ENCODE measurements at regions not wholly inside any gene's neighbourhood (a gene's known extent, or its start where the extent isn't known, plus 50 kb on each side); places are given as distances from the start of the nearest gene placed in this dataset.

DNA sequence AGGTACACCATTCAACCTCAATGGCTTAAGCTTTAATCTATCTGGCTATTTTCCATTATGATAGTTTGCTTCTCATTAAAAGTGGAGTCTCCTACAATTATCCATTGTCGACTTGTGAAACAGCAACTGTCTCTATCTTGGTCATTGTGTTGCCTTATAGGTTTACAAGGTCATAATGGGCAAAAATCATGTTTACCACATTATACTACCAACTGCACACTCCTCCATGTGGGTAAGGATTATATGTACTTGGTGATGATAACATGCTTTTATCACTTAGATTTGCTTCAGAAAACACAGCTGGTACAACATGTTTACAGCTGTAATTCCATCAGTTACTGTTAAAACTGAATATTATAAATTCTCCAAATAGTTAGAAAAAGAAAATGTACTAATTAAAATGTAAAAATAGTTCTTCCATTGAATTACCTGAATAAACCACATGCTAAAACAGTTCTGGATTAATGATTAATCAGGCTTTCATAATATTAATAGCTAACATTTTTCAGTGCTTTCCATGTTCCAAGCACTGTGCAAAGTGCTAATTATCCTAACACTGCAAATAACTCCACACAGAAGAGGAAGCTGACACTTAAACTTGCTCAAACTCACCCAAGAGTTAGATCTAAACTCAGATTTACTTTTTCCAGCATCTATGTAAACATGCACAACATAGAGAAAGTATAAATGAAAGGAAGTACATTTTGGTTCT is 96.7 kb downstream of the OGFRL1 start:
- no peak overlapping the region for H3K4me3 ChIP-seq
- H3K27ac ChIP-seq: no peak overlapping the region
- H3K27me3 ChIP-seq: no peaks in the 10 kb centered on the region
- no peak for DNase-seq
- H3K36me3 ChIP-seq: no peaks in the 10 kb centered on the region
- H3K9me3 ChIP-seq: no peaks in the 10 kb centered on the region
- intact Hi-C loops (cut with DNase I): loop anchor here (5.0 to 10.0 kb wide), 2 partner anchors 122 to 700 kb away; no protein-coding TSS in a partner anchor
- TF ChIP-seq, protein P1, sequence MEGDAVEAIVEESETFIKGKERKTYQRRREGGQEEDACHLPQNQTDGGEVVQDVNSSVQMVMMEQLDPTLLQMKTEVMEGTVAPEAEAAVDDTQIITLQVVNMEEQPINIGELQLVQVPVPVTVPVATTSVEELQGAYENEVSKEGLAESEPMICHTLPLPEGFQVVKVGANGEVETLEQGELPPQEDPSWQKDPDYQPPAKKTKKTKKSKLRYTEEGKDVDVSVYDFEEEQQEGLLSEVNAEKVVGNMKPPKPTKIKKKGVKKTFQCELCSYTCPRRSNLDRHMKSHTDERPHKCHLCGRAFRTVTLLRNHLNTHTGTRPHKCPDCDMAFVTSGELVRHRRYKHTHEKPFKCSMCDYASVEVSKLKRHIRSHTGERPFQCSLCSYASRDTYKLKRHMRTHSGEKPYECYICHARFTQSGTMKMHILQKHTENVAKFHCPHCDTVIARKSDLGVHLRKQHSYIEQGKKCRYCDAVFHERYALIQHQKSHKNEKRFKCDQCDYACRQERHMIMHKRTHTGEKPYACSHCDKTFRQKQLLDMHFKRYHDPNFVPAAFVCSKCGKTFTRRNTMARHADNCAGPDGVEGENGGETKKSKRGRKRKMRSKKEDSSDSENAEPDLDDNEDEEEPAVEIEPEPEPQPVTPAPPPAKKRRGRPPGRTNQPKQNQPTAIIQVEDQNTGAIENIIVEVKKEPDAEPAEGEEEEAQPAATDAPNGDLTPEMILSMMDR (IDR thresholded peaks at IDR 0.05): no peak
- TF ChIP-seq POLR2A (IDR thresholded peaks at IDR 0.05): no peak
- 63 to 86% methylated on average over 1 of the region's 1 CpG for WGBS, 2 donors
- H3K4me1 ChIP-seq: peaks cover 0 to 22% (median 0%) of the 10 kb centered on the region in 3 donors

DNA sequence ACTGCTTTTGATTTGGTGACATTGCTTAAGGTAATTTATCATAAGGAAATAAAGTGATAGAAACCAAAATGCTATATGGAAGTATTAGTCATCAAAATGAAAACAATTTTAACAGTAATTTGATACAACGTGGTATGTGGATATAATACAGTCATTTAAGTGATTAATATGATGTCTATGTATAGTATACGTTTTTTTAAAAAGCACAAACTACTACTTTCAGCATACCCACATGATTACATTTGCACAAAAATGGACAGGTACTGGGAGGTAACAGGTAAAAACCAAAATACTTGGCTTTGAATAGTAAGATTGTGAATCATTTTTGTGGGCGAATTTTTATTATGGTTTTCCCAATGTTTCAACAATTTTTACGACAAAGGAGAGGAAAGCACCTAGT is 97.6 kb downstream of the OGFRL1 start:
- H3K27me3 ChIP-seq: no peaks in the 10 kb centered on the region
- no peaks in the 10 kb centered on the region for H3K9me3 ChIP-seq
- peaks cover 0 to 22% (median 0%) of the 10 kb centered on the region in 3 donors for H3K4me1 ChIP-seq
- no peaks in the 10 kb centered on the region for H3K36me3 ChIP-seq
- H3K4me3 ChIP-seq: no peak overlapping the region
- TF ChIP-seq, protein P1 (IDR thresholded peaks at IDR 0.05): no peak
- TF ChIP-seq POLR2A (IDR thresholded peaks at IDR 0.05): no peak
- intact Hi-C loops (cut with DNase I): loop anchor here (5.0 to 10.0 kb wide), 2 partner anchors 121 to 699 kb away; no protein-coding TSS in a partner anchor
- H3K27ac ChIP-seq: no peak overlapping the region
- WGBS, 2 donors: 32 to 44% methylated on average over 4 of the region's 4 CpGs
- no peak for DNase-seq

DNA sequence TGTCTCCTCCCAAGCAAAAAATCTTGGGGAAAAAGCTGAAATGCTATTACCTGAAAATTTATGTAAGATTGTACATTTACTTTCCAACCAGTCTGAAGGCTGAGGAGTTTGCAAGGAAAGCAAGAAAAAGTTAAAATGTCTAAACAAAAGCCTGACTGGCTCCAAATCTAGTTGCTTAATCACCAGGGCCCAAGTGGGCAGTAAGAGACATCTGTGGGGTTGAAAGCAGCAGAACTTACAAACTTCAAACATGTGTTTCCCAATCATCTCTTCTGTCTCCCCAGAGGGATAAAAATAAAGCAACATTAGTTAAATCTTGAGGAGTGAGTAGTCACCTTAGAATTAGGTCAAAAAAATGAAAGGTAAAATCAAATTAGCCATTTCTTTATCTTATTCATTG is 98.6 kb downstream of the OGFRL1 start:
- Histone ChIP-seq H3K9me3 (no peaks in the 10 kb centered on the region), H3K4me1 (peaks cover 0 to 22% (median 0%) of the 10 kb centered on the region in 3 donors), H3K36me3 (no peaks in the 10 kb centered on the region), H3K4me3 (no peak overlapping the region), H3K27ac (no peak overlapping the region), H3K27me3 (no peaks in the 10 kb centered on the region)
- intact Hi-C loops (cut with DNase I): loop anchor here (5.0 to 10.0 kb wide), 2 partner anchors 120 to 698 kb away; no protein-coding TSS in a partner anchor
- DNase-seq: no peak
- TF ChIP-seq, protein P1 (IDR thresholded peaks at IDR 0.05): no peak
- TF ChIP-seq POLR2A (IDR thresholded peaks at IDR 0.05): no peak

DNA sequence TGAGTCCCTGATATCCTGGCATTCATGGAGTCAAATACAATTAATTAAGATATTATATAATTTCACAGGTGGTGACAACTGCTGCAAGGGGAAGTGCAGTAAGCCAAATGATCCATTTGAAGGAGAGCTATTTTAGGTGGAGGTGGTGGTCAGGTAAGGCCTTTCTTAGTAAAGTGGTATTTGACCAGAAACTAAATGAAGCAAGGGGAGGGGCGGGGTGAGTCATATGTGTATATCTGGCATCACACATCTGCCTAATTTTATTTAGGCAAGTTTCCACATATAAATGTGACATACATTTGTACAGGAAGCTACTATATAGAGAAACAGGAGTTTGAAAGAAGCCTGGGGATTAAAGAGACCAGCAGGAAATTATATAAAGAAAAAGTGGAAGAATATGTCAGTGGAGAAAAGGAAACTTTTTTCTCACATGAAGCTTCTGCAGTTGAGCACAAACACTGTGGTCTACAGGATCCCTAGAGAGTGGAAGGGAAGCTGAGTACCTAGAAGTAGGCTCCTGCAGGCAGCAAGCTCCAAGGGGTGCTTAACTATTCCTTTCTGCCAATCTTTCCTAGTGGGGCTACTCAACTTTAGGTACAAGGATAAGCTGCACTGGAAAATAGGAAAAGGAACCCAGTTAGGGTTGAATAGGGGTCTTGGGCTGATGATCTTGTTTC is 99.6 kb downstream of the OGFRL1 start:
- Histone ChIP-seq H3K36me3 (no peaks in the 10 kb centered on the region), H3K4me1 (peaks cover 0 to 28% (median 0%) of the 10 kb centered on the region in 3 donors), H3K4me3 (no peak overlapping the region), H3K9me3 (no peaks in the 10 kb centered on the region), H3K27me3 (no peaks in the 10 kb centered on the region), H3K27ac (no peak overlapping the region)
- intact Hi-C loops (cut with DNase I): loop anchor here (5.0 to 10.0 kb wide), 2 partner anchors 119 to 697 kb away; no protein-coding TSS in a partner anchor
- TF ChIP-seq POLR2A (IDR thresholded peaks at IDR 0.05): no peak
- TF ChIP-seq, protein P1 (IDR thresholded peaks at IDR 0.05): no peak
- no peak for DNase-seq
- WGBS, 2 donors: 57 to 73% methylated on average over 1 of the region's 1 CpG

All from esophagus squamous epithelium (tissue), 5 donors.